ENCODE measurements at regions not wholly inside any gene's neighbourhood (a gene's known extent, or its start where the extent isn't known, plus 50 kb on each side); places are given as distances from the start of the nearest gene placed in this dataset.

GRCh38 chr1:223479718-223480425, 86.7 kb downstream of the CCDC185 start (continued):
- no peak for TF ChIP-seq ZNF140 (tag by site-specific recombination; IDR thresholded peaks at IDR 0.05)
- TF ChIP-seq ZNF341 (tag by site-specific recombination; IDR thresholded peaks at IDR 0.05; ENCODE audit: low read depth) = no peak
- no peak for TF ChIP-seq ZNF239 (tag by site-specific recombination; IDR thresholded peaks at IDR 0.05)
- no peak for TF ChIP-seq BCL11A (tag by site-specific recombination; IDR thresholded peaks at IDR 0.05; ENCODE audit: low read depth)
- no peak for TF ChIP-seq ZEB2 (tag by site-specific recombination; IDR thresholded peaks at IDR 0.05)
- TF ChIP-seq ZNF18 (tag by site-specific recombination; IDR thresholded peaks at IDR 0.05) = peak; percentile 23; the same call in 1 of the 2 replicates
- TF ChIP-seq ZFP3 (tag by site-specific recombination; IDR thresholded peaks at IDR 0.05; ENCODE audit: low read depth) = no peak
- no peak for TF ChIP-seq ZNF639 (tag by site-specific recombination; IDR thresholded peaks at IDR 0.05)
- TF ChIP-seq MYNN (tag by site-specific recombination; IDR thresholded peaks at IDR 0.05; ENCODE audit: borderline replicate concordance) = no peak
- TF ChIP-seq ZSCAN23 (tag by site-specific recombination; IDR thresholded peaks at IDR 0.05) = peak; percentile 60
- no peak for TF ChIP-seq GLIS2 (tag by site-specific recombination; IDR thresholded peaks at IDR 0.05)
- TF ChIP-seq ZNF404 (tag by site-specific recombination; IDR thresholded peaks at IDR 0.05) = no peak
- 0 out of 2 replicates have a peak, but pooled peaks have one; percentile 46 for TF ChIP-seq ZNF148 (tag by site-specific recombination; IDR thresholded peaks at IDR 0.05; ENCODE audit: borderline replicate concordance)
- TF ChIP-seq ZFP69B (tag by site-specific recombination; IDR thresholded peaks at IDR 0.05) = no peak
- no peak for TF ChIP-seq REPIN1 (tag by site-specific recombination; IDR thresholded peaks at IDR 0.05; ENCODE audit: low read depth)
- no peak for TF ChIP-seq PRDM10 (tag by site-specific recombination; IDR thresholded peaks at IDR 0.05)
- TF ChIP-seq ZBTB11 (tag by site-specific recombination; conservative IDR thresholded peaks at IDR 0.05; ENCODE audit: low read depth) = no peak
- 0 out of 2 replicates have a peak, but pooled peaks have one; percentile 68 for TF ChIP-seq ZNF473 (tag by site-specific recombination; IDR thresholded peaks at IDR 0.05)
- TF ChIP-seq ZNF302 (tag by site-specific recombination; IDR thresholded peaks at IDR 0.05; ENCODE audit: low read depth) = no peak
- TF ChIP-seq ZBTB21 (tag by site-specific recombination; IDR thresholded peaks at IDR 0.05) = no peak
- no peak for TF ChIP-seq SP2 (tag by site-specific recombination; IDR thresholded peaks at IDR 0.05)
- no peak for TF ChIP-seq ZSCAN30 (tag by site-specific recombination; IDR thresholded peaks at IDR 0.05)
- peak; percentile 60 for TF ChIP-seq ZNF600 (tag by site-specific recombination; IDR thresholded peaks at IDR 0.05)
- no peak for TF ChIP-seq TCF7L2 (IDR thresholded peaks at IDR 0.05; ENCODE audit: borderline replicate concordance, low read depth, low read length)
- TF ChIP-seq ZNF692 (tag by site-specific recombination; IDR thresholded peaks at IDR 0.05) = no peak
- no peak for TF ChIP-seq ZBTB1 (tag by site-specific recombination; IDR thresholded peaks at IDR 0.05)

Data from HEK293 (cell line).